Limb (tissue), 2 donors: ENCODE measurements at regions not wholly inside any gene's neighbourhood (a gene's known extent, or its start where the extent isn't known, plus 50 kb on each side); places are given as distances from the start of the nearest gene placed in this dataset.

Source experiments
- DNase-seq, 2 donors: peaks; one replicate each; pipeline ENCODE4 v3.0.0-alpha.2; 2016; ENCODE audit errors: extremely low spot score in 2 of 2

- DNase-seq: peak in 1 of 2 donors; percentile 26
These were observed 253.8 kb downstream of the TNS1 start for GRCh38 chr2:217749008-217749407.

- no peak for DNase-seq
These were observed 256.0 kb downstream of the TNS1 start for GRCh38 chr2:217746808-217747207.

DNA sequence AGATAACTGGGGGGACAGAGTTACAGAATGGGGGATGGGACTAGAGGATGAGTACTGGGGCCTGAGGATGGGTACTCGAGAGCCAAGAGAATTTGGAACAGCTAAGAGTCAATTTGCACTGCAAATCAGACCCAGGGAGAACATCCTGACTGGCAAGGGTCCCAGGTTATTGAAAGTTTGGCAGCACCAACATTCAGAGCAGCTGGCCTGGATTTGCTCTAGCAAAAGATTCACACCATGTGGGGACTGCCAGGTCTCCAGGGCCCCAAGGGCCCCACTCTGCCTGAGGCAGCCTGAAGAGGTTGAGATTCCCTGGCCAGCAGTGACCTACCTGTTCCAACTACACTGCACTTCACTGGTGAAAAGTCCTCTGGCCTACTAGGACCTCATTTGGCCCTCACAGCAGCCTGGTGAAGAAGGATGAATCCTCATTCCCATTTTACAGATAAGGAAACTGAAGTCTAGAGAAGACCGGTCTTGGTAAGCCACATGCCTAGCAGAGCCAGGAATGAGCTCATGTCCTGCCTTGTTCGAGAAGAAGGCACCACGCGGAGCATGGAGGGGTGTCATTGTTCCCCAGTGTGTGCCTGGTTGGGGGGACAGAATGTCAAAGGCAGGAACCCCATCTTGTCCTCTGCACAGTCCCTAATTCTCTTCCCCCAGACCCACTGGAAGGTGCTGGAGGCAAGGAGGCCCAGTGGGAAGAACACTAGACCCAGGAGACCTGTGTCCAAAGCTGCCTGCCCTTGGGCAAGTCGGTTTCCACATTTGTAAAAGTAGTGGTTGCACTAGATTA lies 258.6 kb downstream of the TNS1 start:
- peak; percentile 29 to 58 for DNase-seq

DNA sequence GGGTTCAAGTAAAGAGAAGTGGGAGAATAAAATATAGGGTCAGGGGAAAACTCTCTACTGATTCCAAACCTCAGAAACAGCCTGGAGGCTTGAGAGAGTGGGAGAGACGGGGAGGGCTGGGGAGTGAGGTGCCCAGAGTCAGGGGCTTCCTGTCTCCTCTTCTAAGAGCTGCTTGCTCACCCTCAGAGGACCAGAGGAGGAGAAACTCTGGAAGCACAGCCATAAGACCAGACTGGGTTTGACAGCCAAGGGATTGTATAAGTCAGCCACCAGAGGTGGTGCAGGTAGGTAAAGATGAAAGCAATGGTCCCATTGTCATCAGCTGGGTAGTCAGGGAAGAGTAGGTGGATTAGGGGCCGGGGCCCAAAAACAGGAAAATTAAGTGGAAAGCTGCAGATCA lies 259.4 kb downstream of the TNS1 start:
- peak in 1 of 2 donors; percentile 7 for DNase-seq

GRCh38 chr2:217742841-217743240 lies 260.0 kb downstream of the TNS1 start:
- DNase-seq: peak in 1 of 2 donors; percentile 6

DNA sequence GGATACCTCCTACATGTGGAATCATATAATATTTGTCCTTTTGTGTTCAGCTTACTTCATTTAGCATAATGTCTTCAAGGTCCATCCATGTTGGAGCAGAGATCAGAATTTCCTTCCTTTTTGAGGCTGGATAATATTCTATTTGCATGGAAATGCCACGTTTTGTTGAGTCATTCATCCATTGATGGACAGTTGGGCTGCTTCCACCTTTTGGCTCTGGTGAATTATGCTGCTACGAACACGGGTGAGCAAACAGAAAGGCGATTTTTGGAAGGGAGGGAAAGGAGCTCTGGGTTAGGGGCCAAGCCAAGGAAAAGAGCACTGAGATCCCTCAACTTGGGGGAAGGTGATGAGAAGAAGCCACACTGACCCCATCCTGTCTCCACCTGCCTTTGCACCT lies 260.5 kb downstream of the TNS1 start:
- no peak for DNase-seq

- DNase-seq: peak in 1 of 2 donors; percentile 13
These were observed 261.3 kb downstream of the TNS1 start for GRCh38 chr2:217741381-217741955.

DNA sequence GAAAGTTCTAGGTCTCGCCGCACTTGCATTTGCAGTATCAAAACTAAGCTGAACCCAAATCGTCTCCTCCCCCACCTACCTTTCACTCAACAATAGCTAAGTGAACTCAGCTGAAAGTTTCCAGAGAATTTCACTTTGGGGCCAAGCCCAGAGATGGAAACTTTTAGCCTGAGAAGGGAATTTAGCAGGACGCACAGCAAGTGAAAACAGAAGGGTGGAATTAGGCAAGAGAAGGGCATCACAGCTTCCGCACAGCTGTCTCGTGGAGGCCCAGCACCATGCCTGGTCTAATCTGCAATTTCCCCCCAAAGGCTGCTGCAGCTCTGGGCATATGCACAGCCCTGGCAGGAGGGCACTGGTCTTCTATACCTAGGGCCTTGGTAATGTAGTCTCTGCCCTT lies 262.0 kb downstream of the TNS1 start:
- DNase-seq: peak; percentile 25 to 36

DNA sequence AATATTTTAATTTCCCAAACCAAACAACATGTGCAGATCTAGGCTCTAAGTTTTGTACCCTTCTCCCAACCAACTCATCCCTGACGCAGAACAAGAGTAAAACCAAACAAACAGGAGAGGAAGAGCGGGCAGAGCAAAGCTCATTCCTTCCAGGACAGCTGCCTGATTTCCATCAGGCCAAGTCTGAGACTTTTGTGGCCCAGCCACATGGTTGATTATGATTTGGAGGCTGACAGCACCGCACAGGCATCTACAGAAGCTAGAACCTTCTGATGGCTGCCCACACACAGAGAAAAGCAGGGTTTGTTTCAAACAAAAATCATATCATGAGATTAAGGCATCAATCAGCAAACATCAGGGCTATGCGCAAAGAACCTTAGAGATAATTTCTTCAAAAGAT lies 262.6 kb downstream of the TNS1 start:
- DNase-seq: peak in 1 of 2 donors; percentile 24

- DNase-seq: no peak
These were observed 263.1 kb downstream of the TNS1 start for GRCh38 chr2:217739741-217740140.

GRCh38 chr2:217738061-217738460 lies 264.7 kb downstream of the TNS1 start:
- peak in 1 of 2 donors; percentile 8 for DNase-seq

DNA sequence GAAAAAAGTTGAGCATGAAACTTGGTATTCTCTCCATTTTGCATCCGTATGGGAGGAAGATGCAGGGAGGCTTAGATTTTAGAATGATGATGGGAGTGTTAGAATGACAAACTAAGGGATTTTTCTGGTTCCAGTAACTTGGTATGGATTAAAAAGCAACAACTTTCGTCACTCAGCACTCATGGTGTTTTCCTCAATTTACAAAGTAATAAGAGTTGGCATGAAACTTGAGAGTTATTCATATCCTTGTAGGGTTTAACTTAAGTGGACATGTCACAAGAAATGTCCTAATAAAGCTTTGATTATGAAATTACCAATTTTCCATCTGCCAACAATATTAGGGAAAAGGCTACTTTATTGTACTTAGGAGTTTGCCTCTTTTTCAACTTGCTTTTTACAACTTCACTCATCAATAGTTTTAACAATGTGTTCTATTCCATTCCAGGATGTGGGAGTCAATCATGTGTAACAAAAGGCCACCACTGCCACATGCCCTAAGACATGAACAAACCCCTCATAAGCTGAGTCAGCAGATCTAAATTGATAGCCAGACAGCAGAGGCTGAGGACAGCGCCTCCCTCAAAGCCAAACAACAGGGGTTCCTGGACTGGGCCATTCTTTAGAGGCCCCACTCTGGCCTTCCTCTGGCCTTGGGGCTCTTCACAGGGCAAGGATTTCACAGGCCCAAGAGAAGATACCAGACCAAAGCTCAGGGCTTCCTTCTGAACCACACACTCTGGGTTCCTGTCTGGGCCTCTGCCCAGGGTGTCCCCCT lies 265.8 kb downstream of the TNS1 start:
- DNase-seq: peak in 1 of 2 donors; percentile 13

DNA sequence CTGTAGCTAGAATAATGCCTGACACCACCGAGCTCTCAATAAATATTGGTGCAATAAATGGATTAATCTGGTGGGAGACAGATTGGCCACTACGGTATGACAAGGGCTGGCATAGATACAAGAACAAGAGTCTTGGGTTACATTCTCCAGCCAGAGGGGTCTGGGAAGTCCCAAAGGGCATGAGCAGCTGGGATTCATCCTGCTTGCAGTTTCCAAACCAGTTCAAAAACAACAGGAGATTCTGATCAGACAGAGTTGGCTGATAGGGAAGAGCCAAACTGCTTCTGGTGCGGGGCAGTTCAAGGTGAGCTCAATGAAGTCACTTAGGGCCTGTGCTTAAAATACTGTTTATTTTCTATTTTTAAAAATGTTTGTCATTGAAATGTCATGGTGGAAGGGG lies 266.9 kb downstream of the TNS1 start:
- DNase-seq: no peak

- DNase-seq: no peak
These were observed 267.8 kb downstream of the TNS1 start for GRCh38 chr2:217735034-217735433.

- no peak for DNase-seq
These were observed 269.3 kb downstream of the TNS1 start for GRCh38 chr2:217733461-217733860.

- peak in 1 of 2 donors; percentile 37 for DNase-seq
These were observed 269.8 kb downstream of the TNS1 start for GRCh38 chr2:217732992-217733391.

- no peak for DNase-seq
These were observed 271.0 kb downstream of the TNS1 start for GRCh38 chr2:217731805-217732204.

DNA sequence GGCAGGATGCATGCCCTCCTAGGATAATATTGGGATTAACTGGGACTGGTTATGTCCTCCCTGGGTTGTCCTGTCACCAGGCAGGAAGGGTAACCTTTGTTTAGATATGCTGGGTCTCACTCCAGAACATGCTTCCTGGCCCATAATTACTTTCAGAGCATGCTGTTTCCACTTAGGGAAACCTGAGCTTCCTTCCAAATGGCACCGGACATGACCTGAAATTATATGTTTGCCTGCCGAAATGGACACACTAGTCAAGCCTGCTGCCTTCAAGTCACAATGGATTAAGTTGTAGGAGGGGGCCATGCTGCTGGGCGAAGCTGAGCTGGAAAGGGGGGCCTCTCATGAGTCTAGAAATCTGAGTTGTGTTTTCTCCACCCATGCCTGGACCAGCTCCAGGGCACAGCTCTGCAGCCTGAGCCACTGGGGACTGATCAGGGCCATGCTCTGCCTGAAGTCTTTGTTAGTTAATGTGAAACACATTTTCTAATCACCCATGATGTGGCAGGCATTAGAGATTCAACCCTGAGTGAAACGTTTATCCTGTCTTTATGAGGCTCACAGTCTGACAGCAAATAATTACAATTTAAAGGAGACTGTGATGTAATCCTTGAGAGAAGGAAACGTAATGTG lies 273.3 kb downstream of the TNS1 start:
- DNase-seq: peak; percentile 56 to 66

DNA sequence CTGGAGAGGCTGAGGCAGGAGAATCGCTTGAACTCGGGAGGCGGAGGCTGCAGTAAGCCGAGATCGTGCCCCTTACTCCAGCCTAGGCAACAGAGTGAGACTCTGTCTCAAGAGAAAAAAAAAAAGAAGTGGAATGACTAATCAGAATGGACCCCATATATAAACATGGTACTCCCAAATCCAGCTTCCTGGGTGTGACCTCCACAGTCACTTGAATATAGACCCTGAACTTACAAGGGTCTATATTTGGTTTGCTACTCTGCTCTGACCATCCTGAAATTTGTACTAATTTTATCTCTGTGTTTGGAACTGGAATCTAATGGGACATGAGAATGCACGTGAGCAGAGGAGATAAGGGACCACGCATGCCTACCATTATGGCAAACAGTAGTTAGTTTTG lies 275.0 kb downstream of the TNS1 start:
- no peak for DNase-seq

GRCh38 chr2:217725409-217725808 lies 277.4 kb downstream of the TNS1 start:
- DNase-seq: no peak

DNA sequence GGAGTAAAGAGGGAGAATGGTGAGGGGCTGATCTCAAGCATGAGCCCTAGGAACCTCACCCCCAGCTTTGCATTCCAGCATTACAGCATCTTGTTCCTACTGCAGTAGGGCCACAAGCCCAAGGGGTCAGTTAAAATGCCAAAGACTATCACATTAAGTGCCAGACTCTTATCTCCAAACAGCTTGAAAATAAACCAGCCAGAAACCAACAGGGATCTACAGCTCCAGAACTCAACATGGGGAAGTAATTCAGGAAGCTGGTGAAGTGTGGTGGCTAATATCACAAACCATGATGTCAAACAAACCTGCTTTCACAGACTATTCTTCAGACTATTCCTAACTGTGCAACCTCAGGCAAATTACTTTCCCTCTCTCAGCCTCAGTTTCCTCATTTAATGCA lies 278.3 kb downstream of the TNS1 start:
- DNase-seq: no peak

DNA sequence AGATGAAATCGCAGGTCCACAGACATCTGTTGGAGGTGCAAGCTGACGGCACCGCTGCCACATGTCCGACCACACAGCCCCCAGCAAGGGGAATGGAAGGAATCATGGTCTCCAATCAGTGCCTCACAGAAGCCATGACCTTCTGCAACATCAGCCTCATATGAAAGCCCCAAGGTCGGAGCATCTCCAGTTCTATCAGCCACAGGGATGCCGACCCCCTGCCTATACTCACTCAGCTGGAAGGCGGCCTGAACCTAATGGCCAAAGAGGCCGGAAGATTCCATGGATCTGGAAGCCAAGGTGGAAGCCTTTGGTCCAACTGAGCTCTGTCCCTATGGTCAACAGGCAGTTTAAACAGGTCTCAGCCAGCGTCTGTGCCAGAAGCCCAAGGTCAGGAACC lies 278.8 kb downstream of the TNS1 start:
- DNase-seq: no peak
